GM23338 (cell line): ENCODE measurements at regions not wholly inside any gene's neighbourhood (a gene's known extent, or its start where the extent isn't known, plus 50 kb on each side); places are given as distances from the start of the nearest gene placed in this dataset.

Experiments
- ATAC-seq: fragments of 200-7000 bp; cut with Tn5 transposase; 3 replicates; pipeline ENCODE4 v1.9.1; 2020
- DNase-seq: peaks from one replicate; pipeline ENCODE4 v3.0.0-alpha.2; 2015; ENCODE audit warnings: low spot score
- H2AFZ ChIP-seq: fragments of 200-600 bp; sonication (generic); 2 replicates; pipeline ENCODE4 v1.8.0; 2016; ENCODE audit warnings: antibody characterized with exemption, mild to moderate bottlenecking, moderate library complexity
- H3F3A ChIP-seq: fragments of 200-600 bp; sonication (generic); replicated peaks from 2 replicates; pipeline ENCODE4 v1.8.0; 2017; ENCODE audit warnings: antibody characterized with exemption, mixed run types, low read depth
- H3K27ac ChIP-seq: fragments of 200-600 bp; sonication (generic); 2 replicates; pipeline ENCODE4 v1.6.1; 2016; ENCODE audit warnings: low read depth
- H3K27me3 ChIP-seq: fragments of 200-600 bp; sonication (generic); 2 replicates; pipeline ENCODE4 v1.8.0; 2016; ENCODE audit warnings: mild to moderate bottlenecking, mixed run types, moderate library complexity; ENCODE audit not compliant: insufficient read depth
- H3K36me3 ChIP-seq: fragments of 200-600 bp; sonication (generic); 2 replicates; pipeline ENCODE4 v1.8.0; 2016; ENCODE audit warnings: mild to moderate bottlenecking; ENCODE audit not compliant: insufficient read depth
- H3K4me1 ChIP-seq: fragments of 200-600 bp; sonication (generic); 2 replicates; pipeline ENCODE4 v1.8.0; 2016; ENCODE audit warnings: mild to moderate bottlenecking, moderate library complexity; ENCODE audit not compliant: insufficient read depth
- H3K4me2 ChIP-seq: fragments of 200-600 bp; sonication (generic); 2 replicates; pipeline ENCODE4 v1.7.1; 2017; ENCODE audit warnings: mixed run types
- H3K4me3 ChIP-seq: fragments of 200-600 bp; sonication (generic); 2 replicates; pipeline ENCODE4 v1.6.1; 2016; ENCODE audit warnings: mixed run types
- H3K79me2 ChIP-seq: fragments of 200-600 bp; sonication (generic); replicated peaks from 2 replicates; pipeline ENCODE4 v1.8.0; 2017; ENCODE audit warnings: mild to moderate bottlenecking; ENCODE audit not compliant: insufficient read depth
- H3K9me2 ChIP-seq: fragments of 200-600 bp; sonication (generic); 2 replicates; pipeline ENCODE4 v1.8.0; 2017; ENCODE audit not compliant: insufficient read depth
- H4K20me1 ChIP-seq: fragments of 200-600 bp; sonication (generic); replicated peaks from 2 replicates; pipeline ENCODE4 v1.8.0; 2017; ENCODE audit warnings: mild to moderate bottlenecking; ENCODE audit not compliant: insufficient read depth
- H3K27ac Mint-ChIP-seq: 2 replicates; pipeline ENCODE4 v1.8.0; 2020; ENCODE audit warnings: inconsistent platforms, mild to moderate bottlenecking, moderate library complexity, mixed read lengths
- H3K27me3 Mint-ChIP-seq: 3 replicates; pipeline ENCODE4 v1.8.0; 2022; ENCODE audit warnings: low read depth, mild to moderate bottlenecking, moderate library complexity, mixed read lengths, inconsistent platforms; ENCODE audit not compliant: insufficient read depth, poor library complexity
- H3K36me3 Mint-ChIP-seq: 3 replicates; pipeline ENCODE4 v1.8.0; 2021; ENCODE audit warnings: low read depth, mild to moderate bottlenecking, inconsistent platforms, moderate library complexity, mixed read lengths
- H3K4me1 Mint-ChIP-seq: 3 replicates; pipeline ENCODE4 v1.8.0; 2020; ENCODE audit warnings: mild to moderate bottlenecking, inconsistent platforms, mixed read lengths
- H3K4me3 Mint-ChIP-seq: 3 replicates; pipeline ENCODE4 v1.8.0; 2021; ENCODE audit warnings: moderate library complexity, mild to moderate bottlenecking, inconsistent platforms, mixed read lengths
- H3K9me3 Mint-ChIP-seq: 3 replicates; pipeline ENCODE4 v1.8.0; 2020; ENCODE audit warnings: moderate library complexity, mild to moderate bottlenecking, inconsistent platforms, mixed read lengths
- CREB1 ChIP-seq: fragments of 250-450 bp; sonication (Bioruptor Pico); IDR thresholded peaks from 2 replicates; pipeline ENCODE4 v1.5.0; 2020; ENCODE audit warnings: low read depth, mild to moderate bottlenecking, moderate library complexity
- CTCF ChIP-seq, 2 experiments: fragments of 200-600 bp in 1 of 2; sonication (generic) in 1 of 2; conservative IDR thresholded peaks; 2 replicates each; pipeline versions ENCODE4 v1.5.1 to v1.6.1; 2016 to 2017; ENCODE audit warnings: antibody characterized with exemption in 2 of 2, low read depth in 2 of 2, mild to moderate bottlenecking in 2 of 2, moderate library complexity in 1 of 2
- ETS1 ChIP-seq: IDR thresholded peaks from 2 replicates; pipeline ENCODE4 v1.6.1; 2016; ENCODE audit warnings: antibody characterized with exemption
- EZH2 ChIP-seq: fragments of 200-600 bp; sonication (generic); IDR thresholded peaks from one replicate; pipeline ENCODE4 v1.8.0; 2017; ENCODE audit warnings: antibody characterized with exemption, mild to moderate bottlenecking, low read depth; ENCODE audit not compliant: unreplicated experiment
- EZH2phosphoT487 ChIP-seq: fragments of 200-600 bp; sonication (generic); IDR thresholded peaks from one replicate; pipeline ENCODE4 v1.8.1; 2018; ENCODE audit warnings: antibody characterized with exemption; ENCODE audit not compliant: unreplicated experiment
- JUNB ChIP-seq: IDR thresholded peaks from one replicate; pipeline ENCODE4 v1.6.1; 2016; ENCODE audit warnings: antibody characterized with exemption; ENCODE audit not compliant: unreplicated experiment
- NANOG ChIP-seq: IDR thresholded peaks from 2 replicates; pipeline ENCODE4 v1.6.1; 2016; ENCODE audit warnings: antibody characterized with exemption, borderline replicate concordance
- POLR2AphosphoS5 ChIP-seq: IDR thresholded peaks from 2 replicates; pipeline ENCODE4 v1.6.1; 2016; ENCODE audit warnings: antibody characterized with exemption, low read depth
- REST ChIP-seq: IDR thresholded peaks from one replicate; pipeline ENCODE4 v1.6.1; 2018; ENCODE audit warnings: antibody characterized with exemption; ENCODE audit not compliant: unreplicated experiment
- STAT1 ChIP-seq: IDR thresholded peaks from one replicate; pipeline ENCODE4 v1.6.1; 2016; ENCODE audit warnings: antibody characterized with exemption; ENCODE audit not compliant: unreplicated experiment
- ZNF114 ChIP-seq: fragments of 250-450 bp; sonication (Bioruptor Pico); IDR thresholded peaks from 2 replicates; pipeline ENCODE4 v1.5.0; 2020; ENCODE audit warnings: mild to moderate bottlenecking, moderate library complexity
- ZNF331 ChIP-seq: fragments of 250-450 bp; sonication (Bioruptor Pico); IDR thresholded peaks from 2 replicates; pipeline ENCODE4 v1.5.0; 2020; ENCODE audit warnings: low read depth, mild to moderate bottlenecking, moderate library complexity
- TF ChIP-seq, protein P1 (sequence below): fragments of 250-450 bp; sonication (Bioruptor Pico); IDR thresholded peaks from 2 replicates; pipeline ENCODE4 v1.5.0; 2020; ENCODE audit warnings: mild to moderate bottlenecking, moderate library complexity

DNA sequence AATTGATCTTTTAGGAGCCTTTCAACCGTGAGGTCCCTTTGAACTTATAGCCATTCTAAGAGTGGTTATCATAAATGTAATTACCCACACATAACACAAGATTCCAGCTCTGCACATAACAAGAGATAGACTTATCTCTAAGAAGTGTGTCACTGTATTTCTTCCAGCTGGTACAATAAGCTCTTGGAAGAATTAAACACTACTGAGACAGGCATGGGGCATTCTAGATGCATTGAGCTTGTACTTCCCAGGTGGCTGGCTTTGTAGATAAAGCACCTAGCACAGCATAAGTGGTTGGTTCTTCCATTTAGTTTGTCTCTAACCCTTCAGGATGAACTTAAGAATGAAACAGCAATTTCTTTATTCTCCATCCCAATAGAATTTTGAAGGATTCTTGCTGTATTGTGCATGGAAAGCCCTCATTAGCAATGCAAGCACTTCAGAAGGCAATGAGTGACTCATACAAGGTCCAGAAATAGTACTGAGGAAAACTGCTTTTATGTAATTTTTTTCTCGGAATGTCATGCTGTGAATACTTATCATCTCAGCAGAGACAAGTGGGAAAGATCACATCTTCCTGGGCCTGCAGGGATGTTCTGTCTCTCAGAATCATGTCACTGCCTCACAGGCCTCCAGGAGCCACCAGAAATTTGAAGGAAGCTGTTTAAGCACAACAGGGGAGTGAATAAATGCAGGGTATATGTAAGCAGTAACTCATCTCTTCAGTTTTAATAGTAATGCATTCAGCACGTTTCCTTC is 91.1 kb upstream of the CD180 start:
- Histone ChIP-seq H3K27ac (no peak overlapping the region), H3K4me3 (no peak overlapping the region), H3K4me2 (no peak overlapping the region), H3K27me3 (no peaks in the 10 kb centered on the region), H3K4me1 (peaks cover 7% of the 10 kb centered on the region; the same call in 1 of the 2 replicates), H4K20me1 (no peaks in the 10 kb centered on the region), H2AFZ (no peak overlapping the region), H3K9me2 (peaks cover 11% of the 10 kb centered on the region), H3K36me3 (no peaks in the 10 kb centered on the region), H3F3A (no peaks in the 10 kb centered on the region), H3K79me2 (no peaks in the 10 kb centered on the region)
- DNase-seq (no peak), ATAC-seq (no peak)
- Mint-ChIP-seq H3K4me3 (no peak overlapping the region), H3K27me3 (peaks cover 2% of the 10 kb centered on the region), H3K9me3 (no peaks in the 10 kb centered on the region), H3K4me1 (peaks cover 3% of the 10 kb centered on the region; the same call in 1 of the 3 replicates), H3K27ac (no peak overlapping the region), H3K36me3 (no peaks in the 10 kb centered on the region)
- no peak for TF ChIP-seq NANOG
- no peak for TF ChIP-seq EZH2phosphoT487
- TF ChIP-seq REST: no peak
- TF ChIP-seq CREB1 (CRISPR knock-in tag): no peak
- TF ChIP-seq JUNB: no peak
- TF ChIP-seq EZH2: no peak
- no peak for TF ChIP-seq POLR2AphosphoS5
- TF ChIP-seq ZNF331: no peak
- TF ChIP-seq, protein P1, sequence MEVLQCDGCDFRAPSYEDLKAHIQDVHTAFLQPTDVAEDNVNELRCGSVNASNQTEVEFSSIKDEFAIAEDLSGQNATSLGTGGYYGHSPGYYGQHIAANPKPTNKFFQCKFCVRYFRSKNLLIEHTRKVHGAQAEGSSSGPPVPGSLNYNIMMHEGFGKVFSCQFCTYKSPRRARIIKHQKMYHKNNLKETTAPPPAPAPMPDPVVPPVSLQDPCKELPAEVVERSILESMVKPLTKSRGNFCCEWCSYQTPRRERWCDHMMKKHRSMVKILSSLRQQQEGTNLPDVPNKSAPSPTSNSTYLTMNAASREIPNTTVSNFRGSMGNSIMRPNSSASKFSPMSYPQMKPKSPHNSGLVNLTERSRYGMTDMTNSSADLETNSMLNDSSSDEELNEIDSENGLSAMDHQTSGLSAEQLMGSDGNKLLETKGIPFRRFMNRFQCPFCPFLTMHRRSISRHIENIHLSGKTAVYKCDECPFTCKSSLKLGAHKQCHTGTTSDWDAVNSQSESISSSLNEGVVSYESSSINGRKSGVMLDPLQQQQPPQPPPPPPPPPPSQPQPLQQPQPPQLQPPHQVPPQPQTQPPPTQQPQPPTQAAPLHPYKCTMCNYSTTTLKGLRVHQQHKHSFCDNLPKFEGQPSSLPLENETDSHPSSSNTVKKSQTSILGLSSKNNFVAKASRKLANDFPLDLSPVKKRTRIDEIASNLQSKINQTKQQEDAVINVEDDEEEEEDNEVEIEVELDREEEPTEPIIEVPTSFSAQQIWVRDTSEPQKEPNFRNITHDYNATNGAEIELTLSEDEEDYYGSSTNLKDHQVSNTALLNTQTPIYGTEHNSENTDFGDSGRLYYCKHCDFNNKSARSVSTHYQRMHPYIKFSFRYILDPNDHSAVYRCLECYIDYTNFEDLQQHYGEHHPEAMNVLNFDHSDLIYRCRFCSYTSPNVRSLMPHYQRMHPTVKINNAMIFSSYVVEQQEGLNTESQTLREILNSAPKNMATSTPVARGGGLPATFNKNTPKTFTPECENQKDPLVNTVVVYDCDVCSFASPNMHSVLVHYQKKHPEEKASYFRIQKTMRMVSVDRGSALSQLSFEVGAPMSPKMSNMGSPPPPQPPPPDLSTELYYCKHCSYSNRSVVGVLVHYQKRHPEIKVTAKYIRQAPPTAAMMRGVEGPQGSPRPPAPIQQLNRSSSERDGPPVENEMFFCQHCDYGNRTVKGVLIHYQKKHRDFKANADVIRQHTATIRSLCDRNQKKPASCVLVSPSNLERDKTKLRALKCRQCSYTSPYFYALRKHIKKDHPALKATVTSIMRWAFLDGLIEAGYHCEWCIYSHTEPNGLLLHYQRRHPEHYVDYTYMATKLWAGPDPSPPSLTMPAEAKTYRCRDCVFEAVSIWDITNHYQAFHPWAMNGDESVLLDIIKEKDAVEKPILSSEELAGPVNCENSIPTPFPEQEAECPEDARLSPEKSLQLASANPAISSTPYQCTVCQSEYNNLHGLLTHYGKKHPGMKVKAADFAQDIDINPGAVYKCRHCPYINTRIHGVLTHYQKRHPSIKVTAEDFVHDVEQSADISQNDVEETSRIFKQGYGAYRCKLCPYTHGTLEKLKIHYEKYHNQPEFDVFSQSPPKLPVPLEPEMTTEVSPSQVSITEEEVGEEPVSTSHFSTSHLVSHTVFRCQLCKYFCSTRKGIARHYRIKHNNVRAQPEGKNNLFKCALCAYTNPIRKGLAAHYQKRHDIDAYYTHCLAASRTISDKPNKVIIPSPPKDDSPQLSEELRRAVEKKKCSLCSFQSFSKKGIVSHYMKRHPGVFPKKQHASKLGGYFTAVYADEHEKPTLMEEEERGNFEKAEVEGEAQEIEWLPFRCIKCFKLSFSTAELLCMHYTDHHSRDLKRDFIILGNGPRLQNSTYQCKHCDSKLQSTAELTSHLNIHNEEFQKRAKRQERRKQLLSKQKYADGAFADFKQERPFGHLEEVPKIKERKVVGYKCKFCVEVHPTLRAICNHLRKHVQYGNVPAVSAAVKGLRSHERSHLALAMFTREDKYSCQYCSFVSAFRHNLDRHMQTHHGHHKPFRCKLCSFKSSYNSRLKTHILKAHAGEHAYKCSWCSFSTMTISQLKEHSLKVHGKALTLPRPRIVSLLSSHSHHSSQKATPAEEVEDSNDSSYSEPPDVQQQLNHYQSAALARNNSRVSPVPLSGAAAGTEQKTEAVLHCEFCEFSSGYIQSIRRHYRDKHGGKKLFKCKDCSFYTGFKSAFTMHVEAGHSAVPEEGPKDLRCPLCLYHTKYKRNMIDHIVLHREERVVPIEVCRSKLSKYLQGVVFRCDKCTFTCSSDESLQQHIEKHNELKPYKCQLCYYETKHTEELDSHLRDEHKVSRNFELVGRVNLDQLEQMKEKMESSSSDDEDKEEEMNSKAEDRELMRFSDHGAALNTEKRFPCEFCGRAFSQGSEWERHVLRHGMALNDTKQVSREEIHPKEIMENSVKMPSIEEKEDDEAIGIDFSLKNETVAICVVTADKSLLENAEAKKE: no peak
- no peak for TF ChIP-seq ETS1
- no peak for TF ChIP-seq ZNF114 (CRISPR knock-in tag)
- no peak for TF ChIP-seq CTCF (conservative IDR thresholded peaks at IDR 0.05; ENCODE audit: low read depth in 2 of 2)
- no peak for TF ChIP-seq STAT1
